GM12872 (cell line): ENCODE measurements at regions not wholly inside any gene's neighbourhood (a gene's known extent, or its start where the extent isn't known, plus 50 kb on each side); places are given as distances from the start of the nearest gene placed in this dataset.

Experiments
- CTCF ChIP-seq: IDR thresholded peaks from 3 replicates; pipeline ENCODE4 v1.5.1; 2011; ENCODE audit warnings: low read depth, mild to moderate bottlenecking, low read length, moderate library complexity; ENCODE audit not compliant: insufficient read depth

- no peak for TF ChIP-seq CTCF
These were observed 547.8 kb downstream of the CCDC171 start for GRCh38 chr9:16100537-16101091.

GRCh38 chr9:16102154-16102553 lies 549.3 kb downstream of the CCDC171 start:
- TF ChIP-seq CTCF, result no peak

GRCh38 chr9:16103620-16104397 lies 551.0 kb downstream of the CCDC171 start:
- no peak for TF ChIP-seq CTCF

- no peak for TF ChIP-seq CTCF
These were observed 552.6 kb downstream of the CCDC171 start for GRCh38 chr9:16105168-16106020.

GRCh38 chr9:16106021-16106571 lies 553.3 kb downstream of the CCDC171 start:
- TF ChIP-seq CTCF, result no peak

- no peak for TF ChIP-seq CTCF
These were observed 559.3 kb downstream of the CCDC171 start for GRCh38 chr9:16112116-16112515.

- no peak for TF ChIP-seq CTCF
These were observed 563.2 kb downstream of the CCDC171 start for GRCh38 chr9:16115994-16116393.
